Endothelial cell of umbilical vein (primary cell): ENCODE measurements at regions not wholly inside any gene's neighbourhood (a gene's known extent, or its start where the extent isn't known, plus 50 kb on each side); places are given as distances from the start of the nearest gene placed in this dataset.

Experiments
- BruUV-seq: library from RNA; stranded (reverse); fragments of 400-500 nt; replicated peaks from 2 replicates; lab custom pipeline; 2021; lab: Mats Ljungman, UMichigan
- CTCF ChIA-PET: fragments of 300-600, 350-600 bp; sonication (Branson Sonifier 250); formaldehyde crosslinking; loops from one replicate; lab custom pipeline; 2021; ENCODE audit warnings: antibody characterized with exemption, inconsistent platforms; lab: Charles Lee
- POLR2A ChIA-PET: fragments of 300-600, 350-600 bp; sonication (Branson Sonifier 250); formaldehyde crosslinking; loops from one replicate; lab custom pipeline; 2021; ENCODE audit warnings: antibody characterized with exemption, inconsistent platforms; lab: Charles Lee
- DNase-seq: peaks from one replicate; pipeline ENCODE4 v3.0.0-alpha.2; 2011; ENCODE audit warnings: low read depth, low spot score
- FAIRE-seq: peaks from 2 replicates; lab custom pipeline; 2011; peaks lifted over from hg19 to GRCh38; lab: Jason Lieb, UNC
- H2AFZ ChIP-seq: 2 replicates; pipeline ENCODE4 v1.6.0; 2012; ENCODE audit warnings: low read depth, low read length, control low read depth, inconsistent platforms
- H3K27ac ChIP-seq: 2 replicates; pipeline ENCODE4 v1.5.1; 2011; ENCODE audit warnings: low read depth, mild to moderate bottlenecking, control low read depth, low read length, moderate library complexity; ENCODE audit not compliant: insufficient read depth
- H3K27me3 ChIP-seq, 2 experiments: 2 replicates each; pipeline versions ENCODE4 v1.6.0 to v1.6.1; 2011; ENCODE audit warnings: low read length in 2 of 2, mixed read lengths in 1 of 2; ENCODE audit not compliant: control insufficient read depth in 2 of 2, insufficient read depth in 2 of 2
- H3K36me3 ChIP-seq, 2 experiments: 2 replicates in 1 of 2; 3 replicates in 1 of 2; pipeline ENCODE4 v1.5.1; 2011; ENCODE audit warnings: low read length in 2 of 2, mild to moderate bottlenecking in 1 of 2, moderate library complexity in 1 of 2; ENCODE audit not compliant: control insufficient read depth in 2 of 2, insufficient read depth in 2 of 2; ENCODE audit errors: extremely low read depth in 1 of 2
- H3K4me1 ChIP-seq: 3 replicates; pipeline ENCODE4 v1.5.1; 2011; ENCODE audit warnings: mild to moderate bottlenecking, low read length; ENCODE audit not compliant: control insufficient read depth, insufficient read depth; ENCODE audit errors: extremely low read depth
- H3K4me2 ChIP-seq: 2 replicates; pipeline ENCODE4 v1.6.1; 2011; ENCODE audit warnings: low read length, control low read depth, mixed read lengths; ENCODE audit not compliant: insufficient read depth
- H3K4me3 ChIP-seq, 3 experiments: fragments of 200-600 bp in 1 of 3; sonication (generic), shearing (Covaris generic) in 1 of 3; replicated peaks in 1 of 3; 2 replicates each; pipeline ENCODE4 v1.5.1; 2011 to 2016; ENCODE audit warnings: control low read depth in 3 of 3, low read length in 3 of 3, mild to moderate bottlenecking in 2 of 3, inconsistent platforms in 1 of 3, low read depth in 1 of 3, moderate library complexity in 1 of 3; ENCODE audit not compliant: insufficient read depth in 1 of 3
- H3K79me2 ChIP-seq: 2 replicates; pipeline ENCODE4 v1.6.0; 2012; ENCODE audit warnings: low read length, inconsistent platforms; ENCODE audit not compliant: control insufficient read depth, insufficient read depth
- H3K9ac ChIP-seq: replicated peaks from 2 replicates; pipeline ENCODE3; 2011; ENCODE audit warnings: low read length, control low read depth; ENCODE audit not compliant: insufficient read depth; ENCODE audit errors: extremely low read depth
- H3K9me1 ChIP-seq: replicated peaks from 3 replicates; pipeline ENCODE4 v1.6.0; 2011; ENCODE audit warnings: mild to moderate bottlenecking, low read length; ENCODE audit not compliant: control insufficient read depth, insufficient read depth; ENCODE audit errors: extremely low read depth
- H3K9me3 ChIP-seq: replicated peaks from 2 replicates; pipeline ENCODE4 v1.5.1; 2012; ENCODE audit warnings: low read length, inconsistent platforms; ENCODE audit not compliant: control insufficient read depth, insufficient read depth
- H4K20me1 ChIP-seq: replicated peaks from 2 replicates; pipeline ENCODE3; 2011; ENCODE audit warnings: mild to moderate bottlenecking, low read length; ENCODE audit not compliant: control insufficient read depth, insufficient read depth; ENCODE audit errors: extremely low read depth
- CTCF ChIP-seq, 2 donors: IDR thresholded peaks; 1 replicate in 1 of 2; 2 replicates in 1 of 2; pipeline ENCODE4 v1.5.1; 2011; ENCODE audit warnings: low read length in 2 of 2, mild to moderate bottlenecking in 2 of 2, moderate library complexity in 2 of 2, control low read depth in 1 of 2, inconsistent platforms in 1 of 2, low read depth in 1 of 2; ENCODE audit not compliant: insufficient read depth in 1 of 2; ENCODE audit errors: extremely low read depth in 1 of 2
- EZH2 ChIP-seq: IDR thresholded peaks from 2 replicates; pipeline ENCODE4 v1.6.1; 2012; ENCODE audit warnings: borderline replicate concordance, low read depth, mild to moderate bottlenecking, moderate library complexity, low read length, inconsistent platforms; ENCODE audit not compliant: severe bottlenecking
- FOS ChIP-seq: IDR thresholded peaks from 2 replicates; pipeline ENCODE4 v1.6.1; 2011; ENCODE audit warnings: mild to moderate bottlenecking, low read length, moderate library complexity, borderline replicate concordance; ENCODE audit not compliant: insufficient read depth
- GATA2 ChIP-seq: IDR thresholded peaks from 2 replicates; pipeline ENCODE4 v1.7.0; 2011; ENCODE audit warnings: low read depth, mild to moderate bottlenecking, moderate library complexity, mixed read lengths, low read length; ENCODE audit not compliant: insufficient read length, insufficient read depth
- JUN ChIP-seq: IDR thresholded peaks from 2 replicates; pipeline ENCODE4 v1.6.1; 2011; ENCODE audit warnings: borderline replicate concordance, low read depth; ENCODE audit not compliant: insufficient read length, insufficient read depth
- MAX ChIP-seq: IDR thresholded peaks from 2 replicates; pipeline ENCODE4 v1.6.1; 2011; ENCODE audit not compliant: insufficient read depth, insufficient read length
- MYC ChIP-seq: IDR thresholded peaks from one replicate; pipeline ENCODE4 v1.6.1; 2011; ENCODE audit warnings: mild to moderate bottlenecking, low read depth, low read length
- POLR2A ChIP-seq: IDR thresholded peaks from 2 replicates; pipeline ENCODE4 v1.6.1; 2012; ENCODE audit warnings: low read depth, mild to moderate bottlenecking, control low read depth, low read length
- POLR2AphosphoS5 ChIP-seq: IDR thresholded peaks from 2 replicates; pipeline ENCODE4 v1.6.1; 2012; ENCODE audit warnings: low read depth, mild to moderate bottlenecking, control low read depth, low read length, moderate library complexity; ENCODE audit not compliant: insufficient read depth
- dilution Hi-C: fragments of 300-500 bp; cut with MboI; formaldehyde crosslinking; loops from one replicate; pipeline ENCODE4 v1.15.0; 2019; ENCODE audit warnings: low sequenced_read_pairs; ENCODE audit not compliant: extremely low pct_ligation_motif_present
- intact Hi-C: fragments of 100-400 bp; cut with micrococcal nuclease; formaldehyde crosslinking; loops from one replicate; pipeline ENCODE4 v1.10.0; 2022

GRCh38 chr1:29415156-29415830, 179.0 kb downstream of the PTPRU start:
- FAIRE-seq (no peak), DNase-seq (no peak)
- dilution Hi-C loops = no loop called here
- Histone ChIP-seq H3K4me3 (no peak overlapping the region), H3K79me2 (no peaks in the 10 kb centered on the region), H3K36me3 (no peaks in the 10 kb centered on the region), H4K20me1 (no peaks in the 10 kb centered on the region), H3K4me2 (no peak overlapping the region), H3K4me1 (no peaks in the 10 kb centered on the region), H2AFZ (no peak overlapping the region), H3K27ac (no peak overlapping the region), H3K9me3 (no peaks in the 10 kb centered on the region), H3K9me1 (no peaks in the 10 kb centered on the region), H3K9ac (no peak overlapping the region), H3K27me3 (no peaks in the 10 kb centered on the region)
- BruUV-seq = no TSS peak
- intact Hi-C loops = no loop called here
- CTCF ChIA-PET = interaction anchor here (1.6 kb wide), 1 partner anchor 696 kb away, joined by 4 read pairs; no protein-coding TSS in a partner anchor
- POLR2A ChIA-PET = no interaction called here
- TF ChIP-seq POLR2AphosphoS5 (no peak), MYC (no peak), POLR2A (no peak), FOS (no peak), JUN (no peak), GATA2 (no peak), EZH2 (no peak), CTCF (IDR thresholded peaks at IDR 0.05; ENCODE audit: extremely low read depth in 1 of 2, insufficient read depth in 1 of 2, low read depth in 1 of 2, low read length in 2 of 2) (no peak), MAX (no peak)
